ENCODE measurements at regions not wholly inside any gene's neighbourhood (a gene's known extent, or its start where the extent isn't known, plus 50 kb on each side); places are given as distances from the start of the nearest gene placed in this dataset.

DNA sequence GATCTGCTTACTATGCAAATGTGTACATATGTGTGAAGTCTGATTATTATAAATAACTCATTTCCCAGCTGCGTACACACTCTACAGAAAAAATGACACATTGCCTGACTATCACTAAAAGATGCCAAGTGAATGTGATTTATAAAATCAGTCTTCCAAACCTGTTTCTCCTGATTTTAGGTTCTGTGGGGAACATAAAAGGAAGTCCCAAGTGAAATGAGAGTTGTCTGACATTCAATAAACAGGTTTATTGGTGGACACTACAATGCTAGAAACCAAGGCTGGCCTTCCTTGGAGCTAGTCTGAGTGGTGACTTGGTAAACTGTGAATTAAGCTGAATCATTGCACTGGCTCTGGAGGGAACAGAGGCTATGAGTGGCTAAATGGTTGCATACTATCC is 287.9 kb upstream of the ESRRG start:
- TF ChIP-seq, protein P1, sequence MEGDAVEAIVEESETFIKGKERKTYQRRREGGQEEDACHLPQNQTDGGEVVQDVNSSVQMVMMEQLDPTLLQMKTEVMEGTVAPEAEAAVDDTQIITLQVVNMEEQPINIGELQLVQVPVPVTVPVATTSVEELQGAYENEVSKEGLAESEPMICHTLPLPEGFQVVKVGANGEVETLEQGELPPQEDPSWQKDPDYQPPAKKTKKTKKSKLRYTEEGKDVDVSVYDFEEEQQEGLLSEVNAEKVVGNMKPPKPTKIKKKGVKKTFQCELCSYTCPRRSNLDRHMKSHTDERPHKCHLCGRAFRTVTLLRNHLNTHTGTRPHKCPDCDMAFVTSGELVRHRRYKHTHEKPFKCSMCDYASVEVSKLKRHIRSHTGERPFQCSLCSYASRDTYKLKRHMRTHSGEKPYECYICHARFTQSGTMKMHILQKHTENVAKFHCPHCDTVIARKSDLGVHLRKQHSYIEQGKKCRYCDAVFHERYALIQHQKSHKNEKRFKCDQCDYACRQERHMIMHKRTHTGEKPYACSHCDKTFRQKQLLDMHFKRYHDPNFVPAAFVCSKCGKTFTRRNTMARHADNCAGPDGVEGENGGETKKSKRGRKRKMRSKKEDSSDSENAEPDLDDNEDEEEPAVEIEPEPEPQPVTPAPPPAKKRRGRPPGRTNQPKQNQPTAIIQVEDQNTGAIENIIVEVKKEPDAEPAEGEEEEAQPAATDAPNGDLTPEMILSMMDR (IDR thresholded peaks at IDR 0.05; ENCODE audit: low read depth, low read length), result no peak
- no peak overlapping the region for H3K4me3 ChIP-seq (ENCODE audit: low read depth, low read length)

DNA sequence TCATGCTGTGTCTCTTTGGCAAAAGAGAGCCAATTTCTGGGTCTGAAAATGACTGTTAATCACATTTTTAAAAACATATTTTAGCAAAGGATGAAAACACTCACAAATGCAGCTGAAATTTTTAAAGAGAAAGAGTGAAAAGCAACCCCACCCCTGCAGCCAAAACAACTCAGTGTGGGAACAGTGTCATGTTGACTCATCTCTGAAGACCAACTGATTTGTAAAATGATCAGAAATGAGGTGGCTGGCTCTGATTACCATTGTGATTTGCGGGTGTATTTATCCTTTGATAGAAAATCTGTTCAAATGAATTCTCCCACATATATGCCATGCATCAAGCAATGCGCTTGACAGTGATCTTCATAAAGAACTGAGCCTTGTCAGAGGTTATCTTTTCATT is 287.0 kb upstream of the ESRRG start:
- TF ChIP-seq, protein P1 (IDR thresholded peaks at IDR 0.05; ENCODE audit: low read depth, low read length), result no peak
- H3K4me3 ChIP-seq (ENCODE audit: low read depth, low read length), result no peak overlapping the region

DNA sequence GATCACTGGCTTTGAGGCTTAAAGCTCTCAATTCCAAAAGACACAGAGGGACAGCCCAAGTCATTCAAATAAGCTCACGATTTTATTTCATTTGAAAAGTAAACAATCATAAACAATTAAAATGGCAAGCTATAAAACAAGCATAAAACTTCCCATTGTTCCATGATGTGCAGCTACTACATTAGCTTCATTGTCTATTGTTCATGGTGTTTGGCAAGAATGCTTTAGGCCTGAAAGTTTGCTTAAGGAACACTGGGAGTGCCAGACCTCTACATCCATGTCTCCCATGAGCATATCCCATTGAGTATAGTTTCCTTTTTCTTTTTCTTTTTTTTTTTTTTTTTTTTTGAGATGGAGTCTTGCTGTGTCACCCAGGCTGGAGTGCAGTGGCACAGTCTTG is 286.1 kb upstream of the ESRRG start:
- H3K4me3 ChIP-seq (ENCODE audit: low read depth, low read length), result no peak overlapping the region
- TF ChIP-seq, protein P1 (IDR thresholded peaks at IDR 0.05; ENCODE audit: low read depth, low read length), result no peak

DNA sequence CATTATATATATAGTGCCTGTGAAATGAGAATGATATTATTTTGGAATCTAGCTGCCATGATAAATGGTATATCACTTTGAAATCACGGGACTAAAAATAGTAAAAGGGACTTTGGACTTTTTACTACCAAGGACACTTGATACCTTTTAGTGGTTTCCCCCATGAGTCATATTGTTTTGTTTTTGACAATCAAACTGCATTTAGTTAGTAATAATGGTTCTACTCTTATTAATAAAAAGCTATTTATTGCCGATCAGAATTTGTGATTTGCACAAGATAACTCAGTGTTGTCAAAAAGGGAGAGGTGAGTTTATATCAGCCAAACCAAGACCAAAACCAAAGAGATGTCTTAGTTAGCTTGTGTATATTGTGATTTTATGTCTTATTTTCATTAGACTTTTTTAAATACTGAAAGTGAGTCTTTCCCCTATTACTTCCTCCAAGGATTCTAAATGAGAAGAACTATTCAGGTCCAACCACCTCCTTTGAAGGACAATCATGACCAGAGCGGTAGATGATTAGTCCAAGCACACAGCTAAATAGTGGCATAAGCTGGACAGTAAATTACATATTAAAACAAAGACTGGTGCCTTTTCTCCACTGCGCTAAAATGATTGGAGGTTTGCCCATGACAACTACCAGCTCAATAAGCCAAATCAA is 281.7 kb upstream of the ESRRG start:
- TF ChIP-seq, protein P1 (IDR thresholded peaks at IDR 0.05; ENCODE audit: low read depth, low read length), result no peak
- no peak overlapping the region for H3K4me3 ChIP-seq (ENCODE audit: low read depth, low read length)

DNA sequence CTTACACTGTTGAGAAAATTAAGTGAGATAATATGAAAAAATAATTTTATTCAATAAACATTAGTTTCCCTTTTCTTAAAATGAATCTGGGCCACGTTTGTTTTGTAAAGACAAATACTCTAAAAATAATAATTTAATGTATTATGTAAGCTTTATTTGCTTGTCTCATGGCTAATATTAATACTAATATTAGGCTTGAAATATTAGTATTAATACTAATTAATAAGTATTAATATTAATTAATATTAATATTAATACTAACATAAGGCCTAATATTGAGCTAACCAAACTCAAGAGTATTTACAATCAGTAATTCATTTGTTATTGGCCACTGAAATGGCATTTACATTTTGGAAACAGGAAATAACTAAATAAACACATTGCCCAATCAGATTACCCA is 280.1 kb upstream of the ESRRG start:
- H3K4me3 ChIP-seq (ENCODE audit: low read depth, low read length), result no peak overlapping the region
- TF ChIP-seq, protein P1 (IDR thresholded peaks at IDR 0.05; ENCODE audit: low read depth, low read length), result no peak

DNA sequence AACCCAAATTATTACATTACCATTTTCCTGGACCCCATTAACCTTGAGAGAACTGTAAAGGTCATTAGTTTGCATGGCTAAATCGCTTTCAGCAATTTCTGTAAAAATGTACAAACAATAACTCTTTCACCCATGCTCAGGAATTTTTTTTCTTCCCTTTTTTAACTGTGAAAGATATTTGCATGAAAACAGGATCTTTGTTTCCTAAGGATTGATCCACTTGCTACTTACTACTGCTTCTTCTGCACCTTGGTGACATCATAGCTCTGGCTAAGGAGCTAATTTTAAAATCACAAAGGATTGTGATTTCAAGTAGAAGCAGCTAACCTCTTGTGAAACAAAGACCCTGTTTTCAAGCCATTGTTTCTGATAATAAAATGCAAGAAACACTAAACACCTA is 274.6 kb upstream of the ESRRG start:
- TF ChIP-seq, protein P1 (IDR thresholded peaks at IDR 0.05; ENCODE audit: low read depth, low read length), result no peak
- H3K4me3 ChIP-seq (ENCODE audit: low read depth, low read length), result no peak overlapping the region

DNA sequence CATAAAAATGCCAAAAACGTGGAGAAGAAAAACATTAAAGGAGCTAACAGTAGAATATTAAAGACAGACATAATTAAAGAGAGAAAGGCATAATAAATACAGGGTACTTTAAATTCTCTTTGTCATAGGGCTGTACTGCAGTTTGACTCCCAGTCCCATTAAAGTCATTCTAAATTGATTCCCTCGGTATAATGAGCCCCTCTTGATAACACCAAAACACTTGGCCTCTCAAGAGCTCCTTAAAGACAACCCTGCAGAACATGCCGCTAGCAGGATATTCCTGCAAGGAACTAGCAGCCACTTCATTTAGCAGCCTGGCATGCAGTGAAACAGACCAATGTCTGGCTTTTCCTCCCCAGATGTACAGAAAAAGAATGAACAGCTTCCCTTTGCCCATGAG is 273.8 kb upstream of the ESRRG start:
- H3K4me3 ChIP-seq (ENCODE audit: low read depth, low read length), result no peak overlapping the region
- TF ChIP-seq, protein P1 (IDR thresholded peaks at IDR 0.05; ENCODE audit: low read depth, low read length), result no peak

Measured in WI38 (cell line).